BJ (cell line): ENCODE measurements at regions not wholly inside any gene's neighbourhood (a gene's known extent, or its start where the extent isn't known, plus 50 kb on each side); places are given as distances from the start of the nearest gene placed in this dataset.

Experiments used
- CTCF ChIA-PET: fragments of 350-600 bp; formaldehyde crosslinking; extraction: SDS; loops from one replicate; lab custom pipeline; 2021; ENCODE audit warnings: antibody characterized with exemption, inconsistent platforms; lab: Yijun Ruan, JAX
- POLR2A ChIA-PET: fragments of 300-600 bp; sonication (Branson Sonifier 250); formaldehyde crosslinking; extraction: SDS; loops from one replicate; lab custom pipeline; 2021; ENCODE audit warnings: antibody characterized with exemption; lab: Charles Lee
- DNase-seq: peaks from one replicate; pipeline ENCODE4 v3.0.0-alpha.2; 2011; ENCODE audit warnings: low read depth
- H3K27me3 ChIP-seq: 2 replicates; pipeline ENCODE4 v1.6.0; 2011; ENCODE audit warnings: low read length; ENCODE audit not compliant: control insufficient read depth, insufficient read depth
- H3K36me3 ChIP-seq: 2 replicates; pipeline ENCODE4 v1.5.1; 2011; ENCODE audit warnings: low read length; ENCODE audit not compliant: control insufficient read depth, insufficient read depth
- H3K4me3 ChIP-seq: 2 replicates; pipeline ENCODE4 v1.5.1; 2011; ENCODE audit warnings: low read depth, mild to moderate bottlenecking, control low read depth, low read length
- TF ChIP-seq, protein P1 (sequence below): IDR thresholded peaks from 2 replicates; pipeline ENCODE4 v1.5.1; 2011; ENCODE audit warnings: low read depth, mild to moderate bottlenecking, control low read depth, inconsistent platforms, low read length, moderate library complexity; ENCODE audit not compliant: insufficient read depth

DNA sequence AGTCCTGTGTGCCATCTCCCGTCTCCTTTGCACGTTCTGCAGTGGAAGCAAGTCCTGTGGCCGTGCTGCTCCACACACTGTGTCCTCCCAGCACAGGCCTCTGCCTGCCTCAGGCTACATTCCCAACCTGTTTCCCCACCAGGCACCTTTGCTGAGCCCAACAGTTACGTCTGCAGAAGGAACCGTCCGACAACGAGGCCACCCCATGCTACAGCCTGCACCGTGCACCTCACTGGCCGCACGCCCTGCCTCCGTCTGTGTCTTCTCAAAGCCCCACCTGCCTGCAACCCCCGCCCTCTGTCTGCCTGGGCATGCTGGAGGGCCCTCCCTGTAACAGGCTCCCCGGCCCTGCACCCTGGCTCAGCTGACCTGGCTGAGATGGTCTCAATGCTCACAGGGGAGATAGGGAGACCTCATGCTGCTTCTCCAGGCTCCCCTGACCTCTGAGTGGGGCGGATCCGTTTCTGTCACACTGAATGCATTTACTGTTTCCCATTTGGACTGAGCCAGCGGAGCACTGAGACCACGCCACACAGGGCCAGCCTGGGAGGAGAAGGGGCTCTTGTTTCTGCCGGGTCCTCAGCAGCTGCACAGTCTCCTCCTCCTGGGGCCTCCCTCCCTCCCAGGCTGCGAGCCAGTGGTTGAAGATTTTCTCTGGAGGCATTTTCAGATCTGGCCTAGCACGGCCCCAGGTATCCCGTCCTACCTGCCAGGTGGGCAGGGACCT lies 109.1 kb upstream of the OTOS start:
- POLR2A ChIA-PET: no interaction called here
- no peak for DNase-seq
- Histone ChIP-seq H3K27me3 (peaks cover 5% of the 10 kb centered on the region; the same call in 1 of the 2 replicates), H3K4me3 (no peak overlapping the region), H3K36me3 (no peaks in the 10 kb centered on the region)
- CTCF ChIA-PET: interaction anchor here (0.8 kb wide), 1 partner anchor 15 kb away, joined by 3 read pairs; no protein-coding TSS in a partner anchor
- TF ChIP-seq, protein P1, sequence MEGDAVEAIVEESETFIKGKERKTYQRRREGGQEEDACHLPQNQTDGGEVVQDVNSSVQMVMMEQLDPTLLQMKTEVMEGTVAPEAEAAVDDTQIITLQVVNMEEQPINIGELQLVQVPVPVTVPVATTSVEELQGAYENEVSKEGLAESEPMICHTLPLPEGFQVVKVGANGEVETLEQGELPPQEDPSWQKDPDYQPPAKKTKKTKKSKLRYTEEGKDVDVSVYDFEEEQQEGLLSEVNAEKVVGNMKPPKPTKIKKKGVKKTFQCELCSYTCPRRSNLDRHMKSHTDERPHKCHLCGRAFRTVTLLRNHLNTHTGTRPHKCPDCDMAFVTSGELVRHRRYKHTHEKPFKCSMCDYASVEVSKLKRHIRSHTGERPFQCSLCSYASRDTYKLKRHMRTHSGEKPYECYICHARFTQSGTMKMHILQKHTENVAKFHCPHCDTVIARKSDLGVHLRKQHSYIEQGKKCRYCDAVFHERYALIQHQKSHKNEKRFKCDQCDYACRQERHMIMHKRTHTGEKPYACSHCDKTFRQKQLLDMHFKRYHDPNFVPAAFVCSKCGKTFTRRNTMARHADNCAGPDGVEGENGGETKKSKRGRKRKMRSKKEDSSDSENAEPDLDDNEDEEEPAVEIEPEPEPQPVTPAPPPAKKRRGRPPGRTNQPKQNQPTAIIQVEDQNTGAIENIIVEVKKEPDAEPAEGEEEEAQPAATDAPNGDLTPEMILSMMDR: no peak

DNA sequence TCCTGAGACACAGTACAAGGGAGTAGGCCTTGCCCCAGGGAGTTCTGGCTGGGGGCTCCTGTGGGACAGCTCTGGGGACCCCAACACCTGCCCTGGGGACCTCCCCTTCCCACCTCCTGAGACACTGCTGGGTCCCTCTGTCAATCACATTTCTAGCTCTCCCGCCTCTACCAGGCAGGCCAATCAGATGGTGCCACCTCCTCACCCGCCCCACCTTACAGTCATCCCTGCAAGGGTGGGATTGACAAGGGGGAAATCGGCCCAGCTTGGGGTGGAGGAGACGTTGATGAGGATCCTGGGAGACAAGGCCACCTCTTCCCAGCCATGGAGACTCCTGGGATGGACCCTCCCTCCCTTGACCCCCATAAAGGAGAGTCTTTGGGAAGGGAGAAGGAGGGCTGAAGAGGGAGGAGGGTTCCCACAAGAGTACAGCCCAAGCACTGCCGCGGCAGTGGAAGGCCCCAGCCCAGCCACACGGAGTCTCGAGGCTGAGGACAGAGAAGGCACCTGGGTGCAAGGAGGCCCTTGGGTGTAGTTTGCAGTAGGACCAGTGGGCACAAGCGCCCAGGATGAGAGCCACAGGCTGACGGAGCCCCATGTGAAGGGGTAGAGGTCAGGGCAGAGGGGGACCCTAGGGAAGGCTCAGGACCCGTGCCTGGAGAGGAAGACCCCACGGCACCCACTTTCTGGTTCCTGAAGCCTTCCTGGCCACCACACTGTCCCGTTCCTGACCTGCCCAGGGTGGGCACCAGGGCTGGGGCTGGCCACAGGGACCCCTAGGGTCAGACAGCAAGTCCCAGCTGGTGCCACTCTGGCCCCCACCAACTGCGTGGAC lies 109.9 kb upstream of the OTOS start:
- CTCF ChIA-PET: interaction anchor here (0.8 kb wide), 1 partner anchor 16 kb away, joined by 3 read pairs; no protein-coding TSS in a partner anchor

DNA sequence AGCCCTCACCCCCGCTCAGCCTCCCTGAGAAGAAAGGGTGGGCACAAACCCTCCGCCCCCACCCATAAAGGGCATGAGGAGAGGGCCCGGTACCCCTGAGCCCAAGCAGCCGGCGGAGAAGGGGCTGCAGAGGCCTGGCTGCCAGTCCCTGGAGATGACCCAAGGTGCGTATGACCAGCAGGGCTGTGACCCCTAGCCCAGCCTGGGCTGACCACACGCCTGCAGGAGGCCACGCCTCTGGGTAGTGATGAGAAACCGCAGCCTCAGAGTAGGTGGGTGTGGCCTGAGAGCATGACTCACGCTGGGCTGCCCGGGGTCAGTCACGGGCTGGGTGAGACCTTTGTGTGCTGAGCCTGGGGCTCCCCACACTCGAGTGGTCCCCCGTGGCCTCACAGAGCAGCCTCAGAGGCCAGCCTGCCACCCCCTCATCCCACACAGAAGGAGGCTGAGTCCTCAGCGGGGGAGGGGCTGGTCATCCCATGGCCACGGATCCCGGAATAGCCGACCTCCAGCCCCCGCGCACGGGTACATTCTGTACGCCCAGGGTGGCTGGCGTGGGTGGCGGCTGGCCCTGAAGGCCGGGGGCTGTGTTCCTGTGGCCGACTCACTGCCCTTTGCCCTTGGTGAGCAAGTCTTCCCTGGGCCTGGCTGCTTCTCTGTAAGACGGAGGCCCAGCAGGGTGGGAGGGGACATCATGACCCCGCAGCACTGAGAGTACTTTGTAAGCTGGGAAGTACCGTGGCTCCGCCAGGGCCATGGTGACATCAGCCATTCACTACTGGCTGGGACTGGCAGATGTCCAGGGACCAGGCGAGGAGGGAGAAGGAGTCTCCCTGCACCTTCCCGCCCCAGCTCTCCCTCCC lies 110.8 kb upstream of the OTOS start:
- CTCF ChIA-PET: interaction anchor here (1.8 kb wide), 1 partner anchor 18 kb away, joined by 5 read pairs; no protein-coding TSS in a partner anchor
- no peak overlapping the region for H3K4me3 ChIP-seq

More for the DNA sequence above, 109.9 kb upstream of the OTOS start:
- no peak for DNase-seq
- TF ChIP-seq, protein P1: no peak
- no peak overlapping the region for H3K4me3 ChIP-seq
- H3K27me3 ChIP-seq: peaks cover 7% of the 10 kb centered on the region; the same call in 1 of the 2 replicates
- no peaks in the 10 kb centered on the region for H3K36me3 ChIP-seq
- POLR2A ChIA-PET: no interaction called here

DNA sequence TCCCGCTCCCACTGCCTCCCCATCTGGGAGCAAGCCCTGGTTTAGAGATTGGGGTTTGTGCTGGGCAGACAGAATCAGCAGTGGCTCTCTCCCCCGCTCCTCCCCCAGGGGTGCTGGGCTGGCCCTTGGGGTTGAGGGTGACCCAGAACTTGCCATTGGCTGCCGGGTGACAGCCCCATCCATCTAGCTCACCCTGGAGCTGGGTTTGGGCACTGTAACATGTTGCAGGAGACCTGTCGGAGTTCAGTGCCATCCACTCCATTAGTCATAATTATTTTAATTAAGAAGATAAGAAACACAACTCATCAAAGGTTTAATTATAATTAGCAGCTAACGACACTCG lies 111.4 kb upstream of the OTOS start:
- POLR2A ChIA-PET: no interaction called here

More for the DNA sequence above, 110.8 kb upstream of the OTOS start:
- H3K27me3 ChIP-seq: peaks cover 3% of the 10 kb centered on the region; the same call in 1 of the 2 replicates
- no peaks in the 10 kb centered on the region for H3K36me3 ChIP-seq
- TF ChIP-seq, protein P1: no peak
- POLR2A ChIA-PET: no interaction called here
- peak; percentile 46 for DNase-seq

More for the DNA sequence above, 111.4 kb upstream of the OTOS start:
- Histone ChIP-seq H3K4me3 (no peak overlapping the region), H3K36me3 (no peaks in the 10 kb centered on the region), H3K27me3 (peaks cover 3% of the 10 kb centered on the region; the same call in 1 of the 2 replicates)
- CTCF ChIA-PET: interaction anchor here (0.8 to 1.8 kb wide), 3 partner anchors 11 to 29 kb away, joined by 3 to 5 read pairs (median 3); no protein-coding TSS in a partner anchor
- no peak for DNase-seq
- TF ChIP-seq, protein P1: no peak
